ENCODE measurements at regions not wholly inside any gene's neighbourhood (a gene's known extent, or its start where the extent isn't known, plus 50 kb on each side); places are given as distances from the start of the nearest gene placed in this dataset.

DNA sequence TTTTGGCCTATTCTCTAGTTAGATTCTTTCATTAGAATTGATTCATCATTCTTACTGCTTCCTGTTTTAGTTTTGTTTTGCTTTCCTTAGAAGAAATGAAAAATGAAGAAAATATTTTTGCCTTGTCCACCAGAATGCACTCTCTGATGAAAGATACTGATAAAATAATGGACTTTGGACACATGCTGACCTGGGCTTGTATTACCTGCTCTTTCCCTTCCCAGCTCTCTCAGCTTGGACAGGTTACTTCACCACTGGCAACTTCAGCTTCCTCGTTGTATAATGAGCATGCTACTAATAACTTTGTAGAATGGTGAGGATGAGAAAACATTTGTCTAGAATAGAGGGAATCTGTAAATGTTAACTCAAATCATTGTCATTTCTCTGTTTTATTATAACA, 1468.1 kb upstream of the WWC1 start:
- no peaks in the 10 kb centered on the region for H3K79me2 ChIP-seq (ENCODE audit: control insufficient read depth, insufficient read depth, low read length)
- WGBS (ENCODE audit: insufficient coverage), result no CpG with 5 or more reads among the region's 1 CpG
- H3K4me3 Mint-ChIP-seq, result no peak overlapping the region
- H3K27me3 Mint-ChIP-seq, result no peaks in the 10 kb centered on the region
- H3K4me1 Mint-ChIP-seq, result no peaks in the 10 kb centered on the region
- H3K27me3 ChIP-seq (replicated peaks in 1 of 4; ENCODE audit: control extremely low read depth in 1 of 4, control insufficient read depth in 3 of 4, insufficient read depth in 4 of 4, low read length in 3 of 4), result no peaks in the 10 kb centered on the region
- TF ChIP-seq, protein P1, sequence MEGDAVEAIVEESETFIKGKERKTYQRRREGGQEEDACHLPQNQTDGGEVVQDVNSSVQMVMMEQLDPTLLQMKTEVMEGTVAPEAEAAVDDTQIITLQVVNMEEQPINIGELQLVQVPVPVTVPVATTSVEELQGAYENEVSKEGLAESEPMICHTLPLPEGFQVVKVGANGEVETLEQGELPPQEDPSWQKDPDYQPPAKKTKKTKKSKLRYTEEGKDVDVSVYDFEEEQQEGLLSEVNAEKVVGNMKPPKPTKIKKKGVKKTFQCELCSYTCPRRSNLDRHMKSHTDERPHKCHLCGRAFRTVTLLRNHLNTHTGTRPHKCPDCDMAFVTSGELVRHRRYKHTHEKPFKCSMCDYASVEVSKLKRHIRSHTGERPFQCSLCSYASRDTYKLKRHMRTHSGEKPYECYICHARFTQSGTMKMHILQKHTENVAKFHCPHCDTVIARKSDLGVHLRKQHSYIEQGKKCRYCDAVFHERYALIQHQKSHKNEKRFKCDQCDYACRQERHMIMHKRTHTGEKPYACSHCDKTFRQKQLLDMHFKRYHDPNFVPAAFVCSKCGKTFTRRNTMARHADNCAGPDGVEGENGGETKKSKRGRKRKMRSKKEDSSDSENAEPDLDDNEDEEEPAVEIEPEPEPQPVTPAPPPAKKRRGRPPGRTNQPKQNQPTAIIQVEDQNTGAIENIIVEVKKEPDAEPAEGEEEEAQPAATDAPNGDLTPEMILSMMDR (IDR thresholded peaks at IDR 0.05), result no peak
- no peak for TF ChIP-seq EZH2 (IDR thresholded peaks at IDR 0.05; ENCODE audit: borderline replicate concordance, insufficient read depth, low read depth, low read length, poor library complexity, severe bottlenecking)
- ChIA-PET POLR2A (no interaction called here), CTCF (no interaction called here)
- no peaks in the 10 kb centered on the region for H3K9me3 ChIP-seq (ENCODE audit: control extremely low read depth in 1 of 3, control insufficient read depth in 2 of 3, insufficient read depth in 1 of 3, low read length in 2 of 3)
- H3K27ac Mint-ChIP-seq, result no peak overlapping the region
- intact Hi-C loops (cut with micrococcal nuclease), result no loop called here
- no peak overlapping the region for H3K4me2 ChIP-seq (replicated peaks; ENCODE audit: low read depth, low read length, poor library complexity, severe bottlenecking)
- no peaks in the 10 kb centered on the region for H3K36me3 ChIP-seq (replicated peaks in 1 of 2; ENCODE audit: control extremely low read depth in 1 of 2, control insufficient read depth in 1 of 2, extremely low read depth in 1 of 2, insufficient read depth in 2 of 2, low read length in 1 of 2)
- H3K27ac ChIP-seq (ENCODE audit: low read length in 2 of 2), result no peak overlapping the region
- no peak overlapping the region for H3K4me3 ChIP-seq (ENCODE audit: control extremely low read depth in 1 of 5, extremely low read depth in 1 of 5, insufficient read depth in 1 of 5, low read depth in 2 of 5, low read length in 4 of 5)
- no peaks in the 10 kb centered on the region for H3K9me3 Mint-ChIP-seq (ENCODE audit: insufficient read depth)
- no peak overlapping the region for H2AFZ ChIP-seq (ENCODE audit: insufficient read depth, low read depth, low read length, poor library complexity, severe bottlenecking)
- no peak overlapping the region for H3K9ac ChIP-seq (ENCODE audit: low read length)
- no peak for ATAC-seq (ENCODE audit: low read depth)
- H4K20me1 ChIP-seq (ENCODE audit: control insufficient read depth, insufficient read depth, low read length, poor library complexity, severe bottlenecking), result no peaks in the 10 kb centered on the region
- no peaks in the 10 kb centered on the region for H3K4me1 ChIP-seq (ENCODE audit: control insufficient read depth in 2 of 2, insufficient read depth in 2 of 2, low read length in 2 of 2)
- DNase-seq, result no peak

DNA sequence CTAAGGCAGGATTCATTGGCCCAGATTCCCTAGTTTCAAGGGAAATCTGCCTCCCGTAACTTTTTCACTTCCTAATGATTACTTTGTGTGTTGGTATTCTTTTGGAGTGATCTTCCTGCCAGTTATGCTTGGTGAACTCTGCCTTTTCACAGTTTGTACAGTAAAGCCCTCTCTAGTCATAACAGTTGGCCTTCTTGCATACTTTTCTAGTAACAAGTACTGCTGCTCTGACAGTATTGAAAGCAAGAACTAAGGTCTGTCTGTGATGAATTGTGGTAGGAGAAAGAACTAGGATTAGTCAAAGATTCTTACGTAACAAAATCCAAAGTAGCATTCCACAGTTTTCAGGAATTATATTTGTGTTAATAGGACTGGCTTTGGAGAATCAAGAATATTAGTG, 1457.2 kb upstream of the WWC1 start:
- Histone ChIP-seq H3K4me3 (ENCODE audit: control extremely low read depth in 1 of 5, extremely low read depth in 1 of 5, insufficient read depth in 1 of 5, low read depth in 2 of 5, low read length in 4 of 5) (no peak overlapping the region), H3K9ac (ENCODE audit: low read length) (no peak overlapping the region), H3K36me3 (replicated peaks in 1 of 2; ENCODE audit: control extremely low read depth in 1 of 2, control insufficient read depth in 1 of 2, extremely low read depth in 1 of 2, insufficient read depth in 2 of 2, low read length in 1 of 2) (no peaks in the 10 kb centered on the region), H3K27me3 (replicated peaks in 1 of 4; ENCODE audit: control extremely low read depth in 1 of 4, control insufficient read depth in 3 of 4, insufficient read depth in 4 of 4, low read length in 3 of 4) (no peaks in the 10 kb centered on the region), H3K4me1 (ENCODE audit: control insufficient read depth in 2 of 2, insufficient read depth in 2 of 2, low read length in 2 of 2) (no peaks in the 10 kb centered on the region), H3K27ac (ENCODE audit: low read length in 2 of 2) (no peak overlapping the region), H3K9me3 (ENCODE audit: control extremely low read depth in 1 of 3, control insufficient read depth in 2 of 3, insufficient read depth in 1 of 3, low read length in 2 of 3) (peaks cover 0 to 10% (median 2%) of the 10 kb centered on the region in 3 donors), H3K79me2 (ENCODE audit: control insufficient read depth, insufficient read depth, low read length) (no peaks in the 10 kb centered on the region), H2AFZ (ENCODE audit: insufficient read depth, low read depth, low read length, poor library complexity, severe bottlenecking) (no peak overlapping the region), H3K4me2 (replicated peaks; ENCODE audit: low read depth, low read length, poor library complexity, severe bottlenecking) (no peak overlapping the region), H4K20me1 (ENCODE audit: control insufficient read depth, insufficient read depth, low read length, poor library complexity, severe bottlenecking) (no peaks in the 10 kb centered on the region)
- no peak overlapping the region for H3K27ac Mint-ChIP-seq
- ChIA-PET CTCF (no interaction called here), POLR2A (no interaction called here)
- DNase-seq (no peak), ATAC-seq (ENCODE audit: low read depth) (no peak)
- peaks cover 2% of the 10 kb centered on the region for H3K9me3 Mint-ChIP-seq (ENCODE audit: insufficient read depth)
- intact Hi-C loops (cut with micrococcal nuclease), result no loop called here
- H3K27me3 Mint-ChIP-seq, result no peaks in the 10 kb centered on the region
- H3K4me3 Mint-ChIP-seq, result no peak overlapping the region
- no CpG with 5 or more reads among the region's 2 CpGs for WGBS (ENCODE audit: insufficient coverage)
- no peak for TF ChIP-seq EZH2 (IDR thresholded peaks at IDR 0.05; ENCODE audit: borderline replicate concordance, insufficient read depth, low read depth, low read length, poor library complexity, severe bottlenecking)
- TF ChIP-seq, protein P1 (IDR thresholded peaks at IDR 0.05), result no peak
- H3K4me1 Mint-ChIP-seq, result no peaks in the 10 kb centered on the region
